Parathyroid adenoma (tissue), 2 donors: ENCODE measurements at regions not wholly inside any gene's neighbourhood (a gene's known extent, or its start where the extent isn't known, plus 50 kb on each side); places are given as distances from the start of the nearest gene placed in this dataset.

Source experiments
- H2AFZ ChIP-seq: fragments of 300-600 bp; sonication (generic); one replicate; pipeline ENCODE4 v1.7.0; 2017; ENCODE audit warnings: antibody characterized with exemption, mild to moderate bottlenecking
- H3K27ac ChIP-seq: fragments of 300-600 bp; sonication (generic); one replicate; pipeline ENCODE4 v1.7.0; 2017
- H3K27me3 ChIP-seq: fragments of 300-600 bp; sonication (generic); one replicate; pipeline ENCODE4 v1.7.0; 2017; ENCODE audit warnings: low read length; ENCODE audit not compliant: control insufficient read depth, insufficient read depth
- H3K36me3 ChIP-seq: fragments of 300-600 bp; sonication (generic); one replicate; pipeline ENCODE4 v1.7.0; 2017; ENCODE audit warnings: low read length; ENCODE audit not compliant: control insufficient read depth, insufficient read depth
- H3K4me1 ChIP-seq: fragments of 300-600 bp; sonication (generic); one replicate; pipeline ENCODE4 v1.7.0; 2017; ENCODE audit warnings: control low read depth
- H3K4me2 ChIP-seq: fragments of 300-600 bp; sonication (generic); one replicate; pipeline ENCODE4 v1.7.0; 2017; ENCODE audit warnings: low read length
- H3K4me3 ChIP-seq: fragments of 300-600 bp; sonication (generic); one replicate; pipeline ENCODE4 v1.7.0; 2017; ENCODE audit warnings: low read depth, low read length
- H3K79me2 ChIP-seq: fragments of 300-600 bp; sonication (generic); one replicate; pipeline ENCODE4 v1.7.0; 2017; ENCODE audit warnings: control low read depth
- H3K9ac ChIP-seq: fragments of 300-600 bp; sonication (generic); one replicate; pipeline ENCODE4 v1.7.0; 2017; ENCODE audit warnings: mild to moderate bottlenecking
- H3K9me3 ChIP-seq: fragments of 300-600 bp; sonication (generic); one replicate; pipeline ENCODE4 v1.7.0; 2017; ENCODE audit warnings: low read length; ENCODE audit not compliant: control insufficient read depth
- CTCF ChIP-seq: fragments of 300-600 bp; sonication (generic); IDR thresholded peaks from one replicate; pipeline ENCODE4 v1.7.0; 2017; ENCODE audit warnings: antibody characterized with exemption, mild to moderate bottlenecking
- donor health status: primary hyperparathyroidism.

GRCh38 chr1:80925130-80925805, 875.5 kb upstream of the ADGRL2 start:
- Histone ChIP-seq H3K79me2 (no peaks in the 10 kb centered on the region), H3K4me2 (no peak overlapping the region), H3K4me3 (no peak overlapping the region), H3K27ac (no peak overlapping the region), H2AFZ (no peak overlapping the region), H3K4me1 (no peaks in the 10 kb centered on the region), H3K36me3 (no peaks in the 10 kb centered on the region), H3K9me3 (no peaks in the 10 kb centered on the region), H3K9ac (no peak overlapping the region), H3K27me3 (no peaks in the 10 kb centered on the region)
- TF ChIP-seq CTCF, result no peak

GRCh38 chr1:80924290-80924689, 876.4 kb upstream of the ADGRL2 start:
- H3K27ac ChIP-seq, result no peak overlapping the region
- no peak overlapping the region for H3K4me2 ChIP-seq
- H3K27me3 ChIP-seq, result no peaks in the 10 kb centered on the region
- H3K4me1 ChIP-seq, result no peaks in the 10 kb centered on the region
- H3K79me2 ChIP-seq, result no peaks in the 10 kb centered on the region
- TF ChIP-seq CTCF, result no peak
- no peaks in the 10 kb centered on the region for H3K36me3 ChIP-seq
- no peak overlapping the region for H2AFZ ChIP-seq
- no peaks in the 10 kb centered on the region for H3K9me3 ChIP-seq
- no peak overlapping the region for H3K9ac ChIP-seq
- H3K4me3 ChIP-seq, result no peak overlapping the region

DNA sequence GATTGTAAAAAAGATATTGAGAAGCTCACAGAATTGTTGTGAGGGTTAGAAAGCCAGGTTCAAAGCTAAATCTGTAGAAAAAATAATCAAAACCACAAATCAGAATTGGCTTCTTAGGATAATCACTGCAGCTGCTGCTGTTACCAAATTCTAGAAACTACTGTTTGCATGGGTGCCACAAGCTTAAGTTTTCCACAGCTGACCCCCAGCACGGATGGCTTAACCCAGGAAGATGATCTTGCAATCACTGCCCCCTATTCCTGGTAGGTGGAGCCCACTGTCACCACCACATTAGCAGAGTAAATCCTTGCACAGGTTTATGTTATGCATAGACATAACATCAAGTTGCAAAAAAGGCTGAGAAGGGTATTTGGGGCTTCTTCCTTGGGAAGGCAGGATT, 877.8 kb upstream of the ADGRL2 start:
- H3K9me3 ChIP-seq, result no peaks in the 10 kb centered on the region
- no peaks in the 10 kb centered on the region for H3K36me3 ChIP-seq
- no peak for TF ChIP-seq CTCF
- no peak overlapping the region for H3K27ac ChIP-seq
- H2AFZ ChIP-seq, result no peak overlapping the region
- H3K4me1 ChIP-seq, result peaks cover 2% of the 10 kb centered on the region
- no peak overlapping the region for H3K4me3 ChIP-seq
- H3K9ac ChIP-seq, result no peak overlapping the region
- H3K4me2 ChIP-seq, result no peak overlapping the region
- no peaks in the 10 kb centered on the region for H3K27me3 ChIP-seq
- no peaks in the 10 kb centered on the region for H3K79me2 ChIP-seq

DNA sequence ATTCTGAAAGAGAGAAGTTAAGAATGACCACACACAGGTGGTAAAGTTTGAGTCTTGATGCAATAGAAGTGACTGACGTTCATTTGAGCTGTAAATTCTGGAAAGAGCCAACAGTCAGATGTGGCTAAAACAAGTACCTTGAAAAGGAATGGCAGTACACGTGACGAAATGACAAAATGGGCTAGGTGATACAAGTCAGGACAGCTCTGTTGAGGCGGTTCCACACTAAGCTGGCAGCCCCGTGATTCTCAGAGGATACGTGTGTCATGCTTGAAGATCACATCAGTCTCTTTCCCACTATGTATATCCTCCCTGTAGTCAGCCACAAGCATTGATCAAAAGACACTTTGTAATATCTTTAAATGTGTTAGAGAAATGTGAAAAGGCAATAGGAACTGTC, 881.3 kb upstream of the ADGRL2 start:
- Histone ChIP-seq H2AFZ (no peak overlapping the region), H3K27ac (no peak overlapping the region), H3K27me3 (no peaks in the 10 kb centered on the region), H3K4me1 (peaks cover 2% of the 10 kb centered on the region), H3K9ac (no peak overlapping the region), H3K79me2 (no peaks in the 10 kb centered on the region), H3K36me3 (no peaks in the 10 kb centered on the region), H3K4me2 (no peak overlapping the region), H3K4me3 (no peak overlapping the region), H3K9me3 (no peaks in the 10 kb centered on the region)
- no peak for TF ChIP-seq CTCF

GRCh38 chr1:80918380-80918779, 882.4 kb upstream of the ADGRL2 start:
- H3K4me3 ChIP-seq, result no peak overlapping the region
- H3K4me2 ChIP-seq, result no peak overlapping the region
- no peaks in the 10 kb centered on the region for H3K79me2 ChIP-seq
- H3K27ac ChIP-seq, result no peak overlapping the region
- no peak overlapping the region for H3K9ac ChIP-seq
- no peaks in the 10 kb centered on the region for H3K36me3 ChIP-seq
- H3K9me3 ChIP-seq, result no peaks in the 10 kb centered on the region
- H3K27me3 ChIP-seq, result no peaks in the 10 kb centered on the region
- TF ChIP-seq CTCF, result no peak
- peaks cover 2% of the 10 kb centered on the region for H3K4me1 ChIP-seq
- H2AFZ ChIP-seq, result no peak overlapping the region
